ENCODE measurements at regions not wholly inside any gene's neighbourhood (a gene's known extent, or its start where the extent isn't known, plus 50 kb on each side); places are given as distances from the start of the nearest gene placed in this dataset.

DNA sequence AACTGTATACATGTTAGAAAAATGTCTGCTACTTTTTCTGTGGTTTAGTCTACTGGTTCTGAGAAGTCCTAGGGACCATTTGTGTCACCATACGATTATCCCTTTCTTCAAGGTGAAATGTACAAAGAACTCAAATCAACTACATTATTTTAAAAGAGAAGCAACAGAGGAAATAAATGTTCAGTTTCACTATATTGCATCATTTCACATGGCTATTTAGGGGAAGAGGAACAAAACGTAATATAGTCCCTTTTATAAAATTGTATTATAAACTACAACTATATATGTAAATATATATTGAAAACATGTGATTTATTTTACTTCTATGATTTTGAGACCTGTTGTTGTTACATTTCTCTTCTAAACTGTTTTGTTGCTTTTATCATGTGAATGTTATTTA is 1308.0 kb downstream of the EPHA7 start:
- TF ChIP-seq GATA3 (IDR thresholded peaks at IDR 0.05; ENCODE audit: low read depth, low read length) (no peak), GATA2 (IDR thresholded peaks at IDR 0.05; ENCODE audit: low read depth, low read length) (no peak)
